OCI-LY3 (cell line): ENCODE measurements at regions not wholly inside any gene's neighbourhood (a gene's known extent, or its start where the extent isn't known, plus 50 kb on each side); places are given as distances from the start of the nearest gene placed in this dataset.

Experiments
- EZH2phosphoT487 ChIP-seq: fragments of 200-600 bp; shearing (Covaris generic); IDR thresholded peaks from 2 replicates; pipeline ENCODE4 v1.6.1; 2018; ENCODE audit warnings: antibody characterized with exemption, mixed run types, low read depth
- TF ChIP-seq, protein P1 (sequence below): fragments of 200-600, 300-600 bp; sonication (generic); IDR thresholded peaks from 2 replicates; pipeline ENCODE4 v1.5.1; 2014; ENCODE audit warnings: antibody characterized with exemption, low read length, low read depth

DNA sequence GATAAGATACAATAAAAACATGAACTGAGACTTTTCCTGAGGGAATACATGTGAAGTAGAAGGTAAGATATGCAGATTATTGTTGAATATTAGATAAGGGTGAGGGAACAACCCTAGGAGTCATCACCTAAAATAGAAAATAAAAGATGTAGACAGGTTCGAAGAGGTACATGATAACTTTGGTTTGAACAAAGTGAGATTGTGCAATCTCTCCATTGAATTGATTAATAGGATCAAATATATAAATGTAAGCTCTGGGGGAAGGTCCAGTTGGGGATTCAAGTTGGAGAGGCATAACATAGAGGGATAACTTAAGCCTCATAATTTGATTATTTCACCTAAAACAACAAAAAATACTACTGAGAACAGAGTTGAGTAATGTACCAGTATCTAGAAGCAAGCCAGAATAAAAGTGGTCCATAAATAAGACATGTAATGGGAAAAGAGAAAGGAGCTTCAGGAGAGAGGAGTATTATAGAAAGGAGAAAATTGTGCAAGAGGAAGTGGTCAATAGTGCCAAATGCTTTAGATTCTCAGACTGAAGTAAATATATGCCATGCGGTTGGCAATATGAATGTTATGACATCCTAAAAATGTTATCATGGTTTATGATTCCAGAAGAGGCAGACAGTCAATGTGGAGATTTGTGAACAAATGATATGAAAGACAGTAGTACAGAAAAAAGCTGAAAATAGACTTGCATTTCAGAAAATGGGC, 282.3 kb upstream of the CHRM2 start:
- TF ChIP-seq, protein P1, sequence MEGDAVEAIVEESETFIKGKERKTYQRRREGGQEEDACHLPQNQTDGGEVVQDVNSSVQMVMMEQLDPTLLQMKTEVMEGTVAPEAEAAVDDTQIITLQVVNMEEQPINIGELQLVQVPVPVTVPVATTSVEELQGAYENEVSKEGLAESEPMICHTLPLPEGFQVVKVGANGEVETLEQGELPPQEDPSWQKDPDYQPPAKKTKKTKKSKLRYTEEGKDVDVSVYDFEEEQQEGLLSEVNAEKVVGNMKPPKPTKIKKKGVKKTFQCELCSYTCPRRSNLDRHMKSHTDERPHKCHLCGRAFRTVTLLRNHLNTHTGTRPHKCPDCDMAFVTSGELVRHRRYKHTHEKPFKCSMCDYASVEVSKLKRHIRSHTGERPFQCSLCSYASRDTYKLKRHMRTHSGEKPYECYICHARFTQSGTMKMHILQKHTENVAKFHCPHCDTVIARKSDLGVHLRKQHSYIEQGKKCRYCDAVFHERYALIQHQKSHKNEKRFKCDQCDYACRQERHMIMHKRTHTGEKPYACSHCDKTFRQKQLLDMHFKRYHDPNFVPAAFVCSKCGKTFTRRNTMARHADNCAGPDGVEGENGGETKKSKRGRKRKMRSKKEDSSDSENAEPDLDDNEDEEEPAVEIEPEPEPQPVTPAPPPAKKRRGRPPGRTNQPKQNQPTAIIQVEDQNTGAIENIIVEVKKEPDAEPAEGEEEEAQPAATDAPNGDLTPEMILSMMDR = no peak
- no peak for TF ChIP-seq EZH2phosphoT487
